Omental fat pad (tissue), 3 donors: ENCODE measurements at regions not wholly inside any gene's neighbourhood (a gene's known extent, or its start where the extent isn't known, plus 50 kb on each side); places are given as distances from the start of the nearest gene placed in this dataset.

ENCODE experiments used
- ATAC-seq: fragments of 150-250 bp; one replicate; pipeline ENCODE4 v1.9.1; 2016; ENCODE audit warnings: mild to moderate bottlenecking, moderate library complexity; ENCODE audit not compliant: low FRiP score
- DNase-seq: peaks from one replicate; pipeline ENCODE4 v3.0.0-alpha.2; 2019; ENCODE audit warnings: low spot score
- TF ChIP-seq, protein P1 (sequence below), 3 donors: fragments of 450-650 bp; IDR thresholded peaks; one replicate each; pipeline ENCODE4 v1.5.1; 2016 to 2017; ENCODE audit warnings: antibody characterized with exemption in 3 of 3, mild to moderate bottlenecking in 3 of 3, moderate library complexity in 2 of 3

DNA sequence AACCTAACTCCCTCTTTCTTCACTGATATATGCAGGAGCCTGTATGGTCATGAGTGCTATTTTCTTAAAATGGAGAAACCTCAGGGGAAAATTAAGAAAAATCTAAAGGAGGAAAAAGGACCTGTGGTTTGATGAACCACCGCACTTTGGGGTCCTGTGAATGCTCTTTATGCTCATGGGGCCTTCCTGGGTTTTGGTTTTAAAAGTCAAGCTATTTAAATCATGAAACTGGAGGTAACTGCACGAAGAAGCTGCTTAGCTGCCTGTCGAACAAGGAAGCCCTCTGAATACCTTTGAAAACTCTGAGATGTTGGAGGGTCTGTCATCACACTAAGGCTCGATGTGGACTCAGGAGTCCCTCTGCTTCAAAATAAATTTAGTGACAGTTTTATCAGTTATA is 564.5 kb upstream of the ADAMTS16 start:
- DNase-seq, result no peak
- ATAC-seq, result no peak
- TF ChIP-seq, protein P1, sequence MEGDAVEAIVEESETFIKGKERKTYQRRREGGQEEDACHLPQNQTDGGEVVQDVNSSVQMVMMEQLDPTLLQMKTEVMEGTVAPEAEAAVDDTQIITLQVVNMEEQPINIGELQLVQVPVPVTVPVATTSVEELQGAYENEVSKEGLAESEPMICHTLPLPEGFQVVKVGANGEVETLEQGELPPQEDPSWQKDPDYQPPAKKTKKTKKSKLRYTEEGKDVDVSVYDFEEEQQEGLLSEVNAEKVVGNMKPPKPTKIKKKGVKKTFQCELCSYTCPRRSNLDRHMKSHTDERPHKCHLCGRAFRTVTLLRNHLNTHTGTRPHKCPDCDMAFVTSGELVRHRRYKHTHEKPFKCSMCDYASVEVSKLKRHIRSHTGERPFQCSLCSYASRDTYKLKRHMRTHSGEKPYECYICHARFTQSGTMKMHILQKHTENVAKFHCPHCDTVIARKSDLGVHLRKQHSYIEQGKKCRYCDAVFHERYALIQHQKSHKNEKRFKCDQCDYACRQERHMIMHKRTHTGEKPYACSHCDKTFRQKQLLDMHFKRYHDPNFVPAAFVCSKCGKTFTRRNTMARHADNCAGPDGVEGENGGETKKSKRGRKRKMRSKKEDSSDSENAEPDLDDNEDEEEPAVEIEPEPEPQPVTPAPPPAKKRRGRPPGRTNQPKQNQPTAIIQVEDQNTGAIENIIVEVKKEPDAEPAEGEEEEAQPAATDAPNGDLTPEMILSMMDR (IDR thresholded peaks at IDR 0.05), result no peak

DNA sequence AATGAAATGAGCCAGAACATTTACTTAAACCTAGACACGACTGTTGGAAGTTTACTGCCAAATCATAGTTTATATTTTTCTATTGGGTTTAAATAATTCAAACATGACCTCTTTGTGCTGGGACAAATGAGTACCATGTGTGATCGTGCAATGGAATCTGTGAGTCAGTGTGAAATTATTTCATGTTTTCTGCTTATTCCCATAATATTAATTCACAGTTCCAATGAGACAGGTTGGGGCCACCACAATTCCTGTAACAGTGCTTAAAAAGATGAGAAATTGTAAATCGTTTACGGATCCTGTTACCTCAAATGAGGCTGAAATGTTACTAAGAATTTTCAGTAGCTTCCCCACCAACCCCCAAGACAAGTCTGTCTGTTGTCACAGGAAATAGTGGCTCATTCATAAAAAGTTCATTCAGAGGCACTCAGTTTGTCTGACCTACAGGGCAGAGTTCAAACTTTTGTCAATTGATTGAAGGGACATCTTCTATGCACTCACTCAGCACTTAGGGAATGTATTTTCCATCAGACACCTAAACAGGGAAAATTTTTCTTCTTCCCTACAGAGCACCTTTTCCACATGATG is 563.9 kb upstream of the ADAMTS16 start:
- ATAC-seq (no peak), DNase-seq (no peak)
- TF ChIP-seq, protein P1 (IDR thresholded peaks at IDR 0.05), result no peak

DNA sequence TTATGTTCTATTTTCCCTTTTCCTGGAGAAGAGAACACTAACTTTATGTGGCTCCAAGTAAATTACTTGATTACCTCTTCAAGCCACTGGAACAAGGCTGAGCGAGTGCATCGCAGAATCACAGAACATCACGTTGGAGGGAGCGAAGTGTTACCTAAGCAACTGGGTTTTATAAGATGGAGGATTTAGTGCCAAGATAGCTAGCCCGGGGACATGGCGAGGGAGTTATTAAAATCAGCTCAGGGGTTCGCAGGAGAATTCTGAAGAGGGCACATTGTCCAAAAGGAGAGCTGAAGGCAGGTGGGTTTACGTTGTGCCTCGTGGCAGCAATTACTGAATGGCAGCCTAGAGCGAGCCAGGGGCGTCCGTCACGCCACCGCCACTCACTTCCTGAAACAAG is 563.2 kb upstream of the ADAMTS16 start:
- DNase-seq (no peak), ATAC-seq (no peak)
- TF ChIP-seq, protein P1 (IDR thresholded peaks at IDR 0.05), result no peak

DNA sequence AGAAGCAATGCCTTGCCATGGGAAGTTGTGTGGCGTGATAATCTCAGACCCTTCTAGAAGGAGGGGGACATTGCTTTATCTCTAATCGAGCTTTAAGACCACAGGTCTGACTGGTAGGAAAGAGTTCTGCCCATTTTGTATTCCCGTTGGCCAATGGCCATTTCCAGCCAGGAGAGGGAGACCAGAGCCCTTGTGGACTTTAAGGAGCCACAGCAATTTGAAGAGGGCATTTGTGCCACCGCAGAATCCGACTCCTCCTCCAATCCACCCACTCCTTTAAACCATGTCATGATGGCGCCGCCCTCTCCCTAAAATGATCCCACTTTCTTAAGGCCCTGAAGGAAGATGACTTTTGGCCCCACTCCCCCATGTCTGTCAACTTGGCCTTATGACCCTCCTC is 560.5 kb upstream of the ADAMTS16 start:
- no peak for DNase-seq
- ATAC-seq, result no peak
- TF ChIP-seq, protein P1 (IDR thresholded peaks at IDR 0.05), result no peak

DNA sequence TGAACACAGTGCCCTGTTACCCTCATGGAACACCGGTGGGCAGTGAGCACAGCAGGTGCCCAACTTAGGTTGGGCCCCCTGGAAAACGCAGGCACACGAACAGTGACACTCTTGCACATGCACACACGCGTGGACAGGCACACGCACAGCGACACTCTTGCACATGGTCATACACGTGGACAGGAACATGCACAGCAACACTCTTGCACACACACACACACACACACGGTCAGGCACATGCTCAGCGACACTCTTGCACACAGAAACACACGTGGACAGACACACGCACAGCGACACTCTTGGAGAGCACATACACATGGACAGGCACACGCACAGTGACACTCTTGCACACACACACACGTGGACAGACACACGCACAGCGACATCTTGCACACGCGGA is 559.4 kb upstream of the ADAMTS16 start:
- ATAC-seq (no peak), DNase-seq (no peak)
- TF ChIP-seq, protein P1 (IDR thresholded peaks at IDR 0.05), result no peak

DNA sequence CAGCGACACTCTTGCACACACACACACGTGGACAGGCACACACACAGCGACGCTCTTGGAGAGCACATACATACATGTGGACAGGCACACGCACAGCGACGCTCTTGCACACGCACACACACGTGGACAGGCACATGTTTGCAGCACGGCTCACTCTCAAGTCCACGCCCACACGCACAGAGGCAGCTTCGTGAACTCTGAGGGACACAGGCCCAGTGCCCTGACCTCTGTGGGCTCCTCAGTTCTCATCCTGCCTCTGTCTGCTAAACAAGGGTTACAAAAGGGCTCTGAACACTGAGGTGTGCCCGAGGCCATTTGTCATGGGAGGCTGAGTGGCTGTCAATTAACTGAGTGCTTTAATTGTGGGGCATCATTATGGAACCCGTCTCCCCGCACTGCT is 558.8 kb upstream of the ADAMTS16 start:
- no peak for ATAC-seq

DNA sequence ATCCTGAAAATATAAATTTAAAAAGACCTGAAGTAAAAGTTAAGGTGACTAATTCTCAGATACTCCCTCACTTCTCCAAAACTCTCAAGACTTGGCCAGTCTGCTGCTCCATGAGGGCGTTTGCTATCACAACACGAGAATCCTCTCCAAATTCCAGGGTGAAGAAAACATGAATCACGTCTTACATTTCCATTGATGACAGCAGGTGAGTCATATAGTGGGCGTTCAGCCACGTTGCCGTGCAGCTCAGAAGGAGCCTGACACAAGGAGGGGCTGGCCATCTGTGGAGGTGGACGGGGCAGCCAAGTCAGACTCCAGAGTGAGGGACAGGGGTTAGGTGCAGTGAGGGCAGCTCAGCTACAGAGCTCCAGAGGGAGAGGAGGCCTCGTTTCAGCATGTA is 555.1 kb upstream of the ADAMTS16 start:
- ATAC-seq, result peak; percentile 92
- TF ChIP-seq, protein P1 (IDR thresholded peaks at IDR 0.05), result no peak
- DNase-seq, result no peak

More for the DNA sequence above, 558.8 kb upstream of the ADAMTS16 start:
- DNase-seq, result no peak
- TF ChIP-seq, protein P1 (IDR thresholded peaks at IDR 0.05), result no peak
